ENCODE measurements at regions not wholly inside any gene's neighbourhood (a gene's known extent, or its start where the extent isn't known, plus 50 kb on each side); places are given as distances from the start of the nearest gene placed in this dataset.

DNA sequence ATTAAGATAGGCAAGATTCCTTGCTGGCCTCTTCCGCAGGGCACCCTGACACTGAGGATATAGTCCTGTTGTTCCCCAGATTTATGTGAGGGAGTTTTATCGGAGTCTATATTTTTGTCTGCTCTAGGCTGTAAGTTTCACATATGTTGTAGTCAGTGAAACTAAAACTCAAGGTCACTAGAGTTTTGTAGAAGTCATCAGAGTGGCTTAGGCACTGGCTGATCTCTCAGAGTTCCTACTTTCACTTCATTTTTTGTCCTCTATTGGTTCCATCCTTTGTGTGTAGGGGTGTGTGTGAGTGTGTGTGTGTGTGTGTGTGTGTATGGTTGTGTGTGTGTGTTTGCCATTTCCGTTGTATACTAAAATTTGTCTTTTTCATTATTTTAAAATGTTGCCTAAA is 577.5 kb downstream of the IQCM start:
- DNase-seq (ENCODE audit: low read depth, low spot score), result no peak
- ChIA-PET RAD21 (ENCODE audit: unreplicated experiment) (no interaction called here), CTCF (no interaction called here), SMC1A (ENCODE audit: uncharacterized antibody, unreplicated experiment) (no interaction called here), POLR2A (no interaction called here)
- Histone ChIP-seq H3K36me3 (ENCODE audit: control insufficient read depth in 2 of 2, insufficient read depth in 2 of 2, low read length in 1 of 2) (no peaks in the 10 kb centered on the region), H3K79me2 (ENCODE audit: control insufficient read depth, insufficient read depth, low read length) (no peaks in the 10 kb centered on the region), H3K9ac (ENCODE audit: control insufficient read depth, insufficient read depth, low read length) (no peak overlapping the region), H4K20me1 (ENCODE audit: control insufficient read depth, insufficient read depth) (no peaks in the 10 kb centered on the region), H3K4me3 (no peak overlapping the region), H3K4me1 (ENCODE audit: control insufficient read depth, insufficient read depth, low read length) (no peaks in the 10 kb centered on the region), H2AFZ (ENCODE audit: control insufficient read depth, low read depth, low read length) (no peak overlapping the region), H3K9me3 (replicated peaks; ENCODE audit: control insufficient read depth, insufficient read depth, low read length) (no peaks in the 10 kb centered on the region), H3K27ac (ENCODE audit: control insufficient read depth, insufficient read depth) (no peak overlapping the region), H3K27me3 (replicated peaks in 1 of 2; ENCODE audit: control insufficient read depth in 2 of 2, insufficient read depth in 2 of 2, low read length in 1 of 2) (no peaks in the 10 kb centered on the region), H3K4me2 (ENCODE audit: control insufficient read depth, insufficient read depth) (no peak overlapping the region)
- intact Hi-C loops (cut with micrococcal nuclease; ENCODE audit: unreplicated experiment), result no loop called here
- peak; percentile 54; the same call in 2 of the 3 replicates for ATAC-seq
- no peak for FAIRE-seq
- 33% methylated on average over 3 of the region's 3 CpGs for WGBS (ENCODE audit: insufficient coverage, insufficient replicate concordance, low lambda C conversion rate, missing lambda C conversion rate)
- in situ Hi-C loops (cut with MboI), result no loop called here
- BruUV-seq (replicated peaks), result no TSS peak
- TF ChIP-seq, protein P1, sequence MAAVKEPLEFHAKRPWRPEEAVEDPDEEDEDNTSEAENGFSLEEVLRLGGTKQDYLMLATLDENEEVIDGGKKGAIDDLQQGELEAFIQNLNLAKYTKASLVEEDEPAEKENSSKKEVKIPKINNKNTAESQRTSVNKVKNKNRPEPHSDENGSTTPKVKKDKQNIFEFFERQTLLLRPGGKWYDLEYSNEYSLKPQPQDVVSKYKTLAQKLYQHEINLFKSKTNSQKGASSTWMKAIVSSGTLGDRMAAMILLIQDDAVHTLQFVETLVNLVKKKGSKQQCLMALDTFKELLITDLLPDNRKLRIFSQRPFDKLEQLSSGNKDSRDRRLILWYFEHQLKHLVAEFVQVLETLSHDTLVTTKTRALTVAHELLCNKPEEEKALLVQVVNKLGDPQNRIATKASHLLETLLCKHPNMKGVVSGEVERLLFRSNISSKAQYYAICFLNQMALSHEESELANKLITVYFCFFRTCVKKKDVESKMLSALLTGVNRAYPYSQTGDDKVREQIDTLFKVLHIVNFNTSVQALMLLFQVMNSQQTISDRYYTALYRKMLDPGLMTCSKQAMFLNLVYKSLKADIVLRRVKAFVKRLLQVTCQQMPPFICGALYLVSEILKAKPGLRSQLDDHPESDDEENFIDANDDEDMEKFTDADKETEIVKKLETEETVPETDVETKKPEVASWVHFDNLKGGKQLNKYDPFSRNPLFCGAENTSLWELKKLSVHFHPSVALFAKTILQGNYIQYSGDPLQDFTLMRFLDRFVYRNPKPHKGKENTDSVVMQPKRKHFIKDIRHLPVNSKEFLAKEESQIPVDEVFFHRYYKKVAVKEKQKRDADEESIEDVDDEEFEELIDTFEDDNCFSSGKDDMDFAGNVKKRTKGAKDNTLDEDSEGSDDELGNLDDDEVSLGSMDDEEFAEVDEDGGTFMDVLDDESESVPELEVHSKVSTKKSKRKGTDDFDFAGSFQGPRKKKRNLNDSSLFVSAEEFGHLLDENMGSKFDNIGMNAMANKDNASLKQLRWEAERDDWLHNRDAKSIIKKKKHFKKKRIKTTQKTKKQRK (IDR thresholded peaks at IDR 0.05; ENCODE audit: low read depth, low read length), result no peak
- TF ChIP-seq MEF2A (IDR thresholded peaks at IDR 0.05; ENCODE audit: insufficient read depth, low read depth, low read length) (no peak), NR2F1 (conservative IDR thresholded peaks at IDR 0.05) (no peak), WRNIP1 (IDR thresholded peaks at IDR 0.05; ENCODE audit: borderline replicate concordance, low read depth, low read length) (no peak), MYC (IDR thresholded peaks at IDR 0.05; ENCODE audit: insufficient read depth, insufficient read length, insufficient replicate concordance, low read length, severe bottlenecking) (no peak), IKZF2 (IDR thresholded peaks at IDR 0.05) (no peak), NFXL1 (IDR thresholded peaks at IDR 0.05; ENCODE audit: borderline replicate concordance) (no peak), ZNF207 (IDR thresholded peaks at IDR 0.05; ENCODE audit: borderline replicate concordance) (no peak), TARDBP (IDR thresholded peaks at IDR 0.05; ENCODE audit: borderline replicate concordance) (no peak), STAT1 (conservative IDR thresholded peaks at IDR 0.05) (no peak), ZNF217 (IDR thresholded peaks at IDR 0.05) (no peak), EED (IDR thresholded peaks at IDR 0.05; ENCODE audit: low read depth) (no peak), CHD2 (IDR thresholded peaks at IDR 0.05; ENCODE audit: borderline replicate concordance, low read depth, low read length) (no peak), SREBF2 (IDR thresholded peaks at IDR 0.05; ENCODE audit: low read length) (no peak)
- TF ChIP-seq, protein P2, sequence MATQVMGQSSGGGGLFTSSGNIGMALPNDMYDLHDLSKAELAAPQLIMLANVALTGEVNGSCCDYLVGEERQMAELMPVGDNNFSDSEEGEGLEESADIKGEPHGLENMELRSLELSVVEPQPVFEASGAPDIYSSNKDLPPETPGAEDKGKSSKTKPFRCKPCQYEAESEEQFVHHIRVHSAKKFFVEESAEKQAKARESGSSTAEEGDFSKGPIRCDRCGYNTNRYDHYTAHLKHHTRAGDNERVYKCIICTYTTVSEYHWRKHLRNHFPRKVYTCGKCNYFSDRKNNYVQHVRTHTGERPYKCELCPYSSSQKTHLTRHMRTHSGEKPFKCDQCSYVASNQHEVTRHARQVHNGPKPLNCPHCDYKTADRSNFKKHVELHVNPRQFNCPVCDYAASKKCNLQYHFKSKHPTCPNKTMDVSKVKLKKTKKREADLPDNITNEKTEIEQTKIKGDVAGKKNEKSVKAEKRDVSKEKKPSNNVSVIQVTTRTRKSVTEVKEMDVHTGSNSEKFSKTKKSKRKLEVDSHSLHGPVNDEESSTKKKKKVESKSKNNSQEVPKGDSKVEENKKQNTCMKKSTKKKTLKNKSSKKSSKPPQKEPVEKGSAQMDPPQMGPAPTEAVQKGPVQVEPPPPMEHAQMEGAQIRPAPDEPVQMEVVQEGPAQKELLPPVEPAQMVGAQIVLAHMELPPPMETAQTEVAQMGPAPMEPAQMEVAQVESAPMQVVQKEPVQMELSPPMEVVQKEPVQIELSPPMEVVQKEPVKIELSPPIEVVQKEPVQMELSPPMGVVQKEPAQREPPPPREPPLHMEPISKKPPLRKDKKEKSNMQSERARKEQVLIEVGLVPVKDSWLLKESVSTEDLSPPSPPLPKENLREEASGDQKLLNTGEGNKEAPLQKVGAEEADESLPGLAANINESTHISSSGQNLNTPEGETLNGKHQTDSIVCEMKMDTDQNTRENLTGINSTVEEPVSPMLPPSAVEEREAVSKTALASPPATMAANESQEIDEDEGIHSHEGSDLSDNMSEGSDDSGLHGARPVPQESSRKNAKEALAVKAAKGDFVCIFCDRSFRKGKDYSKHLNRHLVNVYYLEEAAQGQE (IDR thresholded peaks at IDR 0.05; ENCODE audit: low read depth, low read length), result no peak
- TF ChIP-seq, protein P3, sequence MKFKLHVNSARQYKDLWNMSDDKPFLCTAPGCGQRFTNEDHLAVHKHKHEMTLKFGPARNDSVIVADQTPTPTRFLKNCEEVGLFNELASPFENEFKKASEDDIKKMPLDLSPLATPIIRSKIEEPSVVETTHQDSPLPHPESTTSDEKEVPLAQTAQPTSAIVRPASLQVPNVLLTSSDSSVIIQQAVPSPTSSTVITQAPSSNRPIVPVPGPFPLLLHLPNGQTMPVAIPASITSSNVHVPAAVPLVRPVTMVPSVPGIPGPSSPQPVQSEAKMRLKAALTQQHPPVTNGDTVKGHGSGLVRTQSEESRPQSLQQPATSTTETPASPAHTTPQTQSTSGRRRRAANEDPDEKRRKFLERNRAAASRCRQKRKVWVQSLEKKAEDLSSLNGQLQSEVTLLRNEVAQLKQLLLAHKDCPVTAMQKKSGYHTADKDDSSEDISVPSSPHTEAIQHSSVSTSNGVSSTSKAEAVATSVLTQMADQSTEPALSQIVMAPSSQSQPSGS (IDR thresholded peaks at IDR 0.05; ENCODE audit: low read length), result no peak
- TF ChIP-seq, protein P4, sequence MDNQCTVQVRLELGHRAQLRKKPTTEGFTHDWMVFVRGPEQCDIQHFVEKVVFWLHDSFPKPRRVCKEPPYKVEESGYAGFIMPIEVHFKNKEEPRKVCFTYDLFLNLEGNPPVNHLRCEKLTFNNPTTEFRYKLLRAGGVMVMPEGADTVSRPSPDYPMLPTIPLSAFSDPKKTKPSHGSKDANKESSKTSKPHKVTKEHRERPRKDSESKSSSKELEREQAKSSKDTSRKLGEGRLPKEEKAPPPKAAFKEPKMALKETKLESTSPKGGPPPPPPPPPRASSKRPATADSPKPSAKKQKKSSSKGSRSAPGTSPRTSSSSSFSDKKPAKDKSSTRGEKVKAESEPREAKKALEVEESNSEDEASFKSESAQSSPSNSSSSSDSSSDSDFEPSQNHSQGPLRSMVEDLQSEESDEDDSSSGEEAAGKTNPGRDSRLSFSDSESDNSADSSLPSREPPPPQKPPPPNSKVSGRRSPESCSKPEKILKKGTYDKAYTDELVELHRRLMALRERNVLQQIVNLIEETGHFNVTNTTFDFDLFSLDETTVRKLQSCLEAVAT (IDR thresholded peaks at IDR 0.05), result no peak

Measured in GM12878 (cell line).